WERI-Rb-1 (cell line): ENCODE measurements at regions not wholly inside any gene's neighbourhood (a gene's known extent, or its start where the extent isn't known, plus 50 kb on each side); places are given as distances from the start of the nearest gene placed in this dataset.

Experiments
- DNase-seq: peaks from one replicate; pipeline ENCODE4 v3.0.0-alpha.2; 2020
- H3K27ac ChIP-seq: fragments of 250-450 bp; sonication (Bioruptor Pico); 2 replicates; pipeline ENCODE4 v1.5.1; 2020; ENCODE audit warnings: mild to moderate bottlenecking, moderate library complexity
- H3K27me3 ChIP-seq: fragments of 250-450 bp; sonication (Bioruptor Pico); 2 replicates; pipeline ENCODE4 v1.5.1; 2021; ENCODE audit warnings: mild to moderate bottlenecking, low read depth, moderate library complexity; ENCODE audit not compliant: insufficient read depth, severe bottlenecking
- H3K36me3 ChIP-seq: fragments of 250-450 bp; sonication (Bioruptor Pico); 2 replicates; pipeline ENCODE4 v1.5.1; 2020; ENCODE audit warnings: mild to moderate bottlenecking, moderate library complexity
- H3K4me3 ChIP-seq: 2 replicates; pipeline ENCODE4 v1.5.1; 2011; ENCODE audit warnings: low read depth, mild to moderate bottlenecking, control low read depth, low read length
- H3K9me3 ChIP-seq: fragments of 250-450 bp; sonication (Bioruptor Pico); 2 replicates; pipeline ENCODE4 v1.5.1; 2021; ENCODE audit warnings: mild to moderate bottlenecking, moderate library complexity; ENCODE audit not compliant: severe bottlenecking
- TF ChIP-seq, protein P1 (sequence below): IDR thresholded peaks from 2 replicates; pipeline ENCODE4 v1.5.1; 2011; ENCODE audit warnings: low read depth, mild to moderate bottlenecking, control low read depth, inconsistent platforms, low read length

DNA sequence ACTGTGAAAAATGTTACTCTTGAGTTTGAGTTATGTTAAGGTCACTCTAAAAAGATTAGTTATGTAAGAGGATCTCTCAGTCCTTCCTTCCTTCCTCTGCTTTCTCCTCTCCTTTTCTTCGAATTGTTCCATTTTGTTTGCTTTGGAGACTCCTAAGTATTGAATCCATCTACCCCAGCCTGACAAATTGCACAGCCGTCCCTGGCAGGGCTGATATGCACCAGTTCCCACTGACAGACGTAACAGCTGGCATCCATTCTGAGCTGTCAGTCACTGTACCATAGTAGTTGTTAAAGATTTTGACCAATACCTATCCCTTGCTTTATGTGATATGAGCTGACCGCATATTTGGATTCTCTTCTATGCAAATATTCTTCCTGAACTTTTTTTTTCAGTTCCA lies 210.7 kb upstream of the IGFBP7 start:
- peak; percentile 20 for DNase-seq
- H3K27me3 ChIP-seq, result no peaks in the 10 kb centered on the region
- H3K36me3 ChIP-seq, result no peaks in the 10 kb centered on the region
- no peak overlapping the region for H3K27ac ChIP-seq
- TF ChIP-seq, protein P1, sequence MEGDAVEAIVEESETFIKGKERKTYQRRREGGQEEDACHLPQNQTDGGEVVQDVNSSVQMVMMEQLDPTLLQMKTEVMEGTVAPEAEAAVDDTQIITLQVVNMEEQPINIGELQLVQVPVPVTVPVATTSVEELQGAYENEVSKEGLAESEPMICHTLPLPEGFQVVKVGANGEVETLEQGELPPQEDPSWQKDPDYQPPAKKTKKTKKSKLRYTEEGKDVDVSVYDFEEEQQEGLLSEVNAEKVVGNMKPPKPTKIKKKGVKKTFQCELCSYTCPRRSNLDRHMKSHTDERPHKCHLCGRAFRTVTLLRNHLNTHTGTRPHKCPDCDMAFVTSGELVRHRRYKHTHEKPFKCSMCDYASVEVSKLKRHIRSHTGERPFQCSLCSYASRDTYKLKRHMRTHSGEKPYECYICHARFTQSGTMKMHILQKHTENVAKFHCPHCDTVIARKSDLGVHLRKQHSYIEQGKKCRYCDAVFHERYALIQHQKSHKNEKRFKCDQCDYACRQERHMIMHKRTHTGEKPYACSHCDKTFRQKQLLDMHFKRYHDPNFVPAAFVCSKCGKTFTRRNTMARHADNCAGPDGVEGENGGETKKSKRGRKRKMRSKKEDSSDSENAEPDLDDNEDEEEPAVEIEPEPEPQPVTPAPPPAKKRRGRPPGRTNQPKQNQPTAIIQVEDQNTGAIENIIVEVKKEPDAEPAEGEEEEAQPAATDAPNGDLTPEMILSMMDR, result no peak
- H3K4me3 ChIP-seq, result no peak overlapping the region
- no peaks in the 10 kb centered on the region for H3K9me3 ChIP-seq

DNA sequence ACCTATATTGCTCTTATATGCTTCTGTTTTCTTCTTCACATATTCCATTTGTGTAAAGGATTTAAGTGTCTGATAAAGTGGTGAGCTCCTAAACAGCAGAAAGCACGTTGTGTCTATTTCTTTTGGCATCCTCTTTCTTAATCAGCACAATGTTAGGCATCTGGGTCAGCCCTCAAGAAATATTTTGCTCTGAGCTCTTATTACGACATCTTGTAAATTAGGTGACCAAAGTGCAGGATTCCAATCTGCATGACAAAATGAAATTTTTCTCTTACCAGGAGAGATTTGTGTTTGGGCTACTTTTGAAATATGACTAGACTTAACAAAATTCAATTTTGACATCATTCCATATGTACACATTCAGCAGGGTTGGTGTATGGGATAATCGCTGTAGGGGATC lies 210.0 kb upstream of the IGFBP7 start:
- no peak overlapping the region for H3K4me3 ChIP-seq
- TF ChIP-seq, protein P1, result no peak
- no peak for DNase-seq

DNA sequence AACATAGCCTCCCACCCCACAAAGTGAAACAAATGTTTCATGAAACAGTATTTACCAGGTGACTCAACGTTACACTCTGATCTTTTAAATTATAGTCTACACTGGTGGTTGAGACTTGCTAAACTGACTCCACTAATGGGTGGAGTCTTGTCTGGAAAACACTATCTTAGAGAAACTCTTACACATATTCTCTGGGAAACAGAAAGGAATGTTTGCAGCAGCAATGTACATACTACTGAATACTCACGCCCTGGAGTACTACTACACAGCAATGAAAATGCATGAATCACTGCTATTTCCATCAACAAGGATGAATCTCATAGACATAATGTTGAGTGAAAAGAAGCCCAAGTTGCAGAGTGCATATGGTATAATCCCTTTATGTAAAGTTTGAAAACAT lies 208.5 kb upstream of the IGFBP7 start:
- no peak overlapping the region for H3K27ac ChIP-seq
- H3K27me3 ChIP-seq, result no peaks in the 10 kb centered on the region
- no peaks in the 10 kb centered on the region for H3K9me3 ChIP-seq
- no peaks in the 10 kb centered on the region for H3K36me3 ChIP-seq
- TF ChIP-seq, protein P1, result no peak
- H3K4me3 ChIP-seq, result no peak overlapping the region
- no peak for DNase-seq

More for the DNA sequence above, 210.0 kb upstream of the IGFBP7 start:
- H3K36me3 ChIP-seq, result no peaks in the 10 kb centered on the region
- no peaks in the 10 kb centered on the region for H3K9me3 ChIP-seq
- H3K27me3 ChIP-seq, result no peaks in the 10 kb centered on the region
- no peak overlapping the region for H3K27ac ChIP-seq

DNA sequence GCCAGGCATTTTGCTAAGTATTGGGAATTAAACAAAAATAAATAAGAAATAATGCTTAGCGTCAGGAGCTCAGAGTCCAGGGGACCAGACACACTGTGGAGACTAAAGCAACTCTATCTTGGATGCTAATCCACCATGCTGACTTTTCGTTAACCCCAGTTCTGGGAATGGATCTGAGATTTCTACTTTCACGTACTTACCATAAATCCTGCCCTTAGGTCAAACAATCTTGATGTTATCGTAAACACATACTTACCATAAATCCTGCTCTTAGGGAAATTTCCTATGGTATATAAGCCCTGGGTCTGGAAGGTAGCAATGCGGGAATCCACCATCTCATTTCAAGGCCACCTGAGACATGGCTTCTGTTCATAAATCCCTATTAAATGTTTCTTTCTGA lies 204.5 kb upstream of the IGFBP7 start:
- no peaks in the 10 kb centered on the region for H3K36me3 ChIP-seq
- no peak overlapping the region for H3K27ac ChIP-seq
- TF ChIP-seq, protein P1, result no peak
- DNase-seq, result peak; percentile 22
- H3K9me3 ChIP-seq, result no peaks in the 10 kb centered on the region
- H3K4me3 ChIP-seq, result no peak overlapping the region
- no peaks in the 10 kb centered on the region for H3K27me3 ChIP-seq

DNA sequence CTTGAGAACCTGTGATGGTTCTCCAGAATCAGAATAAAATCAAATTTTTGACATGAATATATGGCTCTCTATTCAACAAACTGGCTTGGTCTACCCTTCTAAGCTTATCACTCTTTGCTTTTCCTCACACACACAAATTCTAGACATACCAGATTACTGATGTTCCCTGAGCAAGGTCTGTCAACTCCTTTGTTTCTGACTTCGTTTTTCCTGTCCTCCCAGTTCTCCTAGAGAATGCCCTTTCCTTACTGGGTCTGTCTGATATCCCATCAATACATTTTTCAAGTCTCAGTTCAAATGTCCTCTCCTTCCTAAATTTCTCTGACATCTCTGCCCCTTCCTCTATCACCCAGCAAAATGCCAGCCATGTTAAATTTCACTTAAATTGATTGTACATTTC lies 202.1 kb upstream of the IGFBP7 start:
- TF ChIP-seq, protein P1, result no peak
- no peak overlapping the region for H3K4me3 ChIP-seq
- no peak for DNase-seq
- no peaks in the 10 kb centered on the region for H3K9me3 ChIP-seq
- H3K27me3 ChIP-seq, result no peaks in the 10 kb centered on the region
- H3K36me3 ChIP-seq, result no peaks in the 10 kb centered on the region
- H3K27ac ChIP-seq, result no peak overlapping the region

DNA sequence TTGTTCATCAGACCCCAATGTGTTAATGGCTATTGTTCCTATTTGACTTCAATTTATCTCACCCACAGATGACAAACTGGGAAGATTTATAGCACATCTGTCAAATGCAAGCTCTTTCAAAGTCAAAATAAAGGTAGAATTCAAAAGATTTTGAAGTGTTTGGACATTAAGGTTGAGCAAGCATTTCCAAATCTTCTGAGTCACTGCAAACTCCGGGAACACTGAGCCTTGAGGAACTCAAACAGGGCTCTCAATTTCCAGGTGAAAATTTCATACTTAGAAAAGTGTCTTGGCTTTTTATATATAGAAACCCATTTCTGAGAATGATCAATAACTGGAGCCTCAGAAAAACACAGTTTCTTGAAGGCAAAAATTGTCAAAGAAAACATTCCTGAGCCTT lies 199.5 kb upstream of the IGFBP7 start:
- no peak overlapping the region for H3K27ac ChIP-seq
- no peak overlapping the region for H3K4me3 ChIP-seq
- TF ChIP-seq, protein P1, result no peak
- no peaks in the 10 kb centered on the region for H3K27me3 ChIP-seq
- H3K9me3 ChIP-seq, result no peaks in the 10 kb centered on the region
- H3K36me3 ChIP-seq, result no peaks in the 10 kb centered on the region
- DNase-seq, result no peak
